GM19238 (cell line): ENCODE measurements at regions not wholly inside any gene's neighbourhood (a gene's known extent, or its start where the extent isn't known, plus 50 kb on each side); places are given as distances from the start of the nearest gene placed in this dataset.
"Not testable (repeated sequence)": the region's sequence is repeated elsewhere in the genome, so short reads cannot be mapped to it uniquely, and the experiment has no call there.

Source experiments
- DNase-seq: peaks from one replicate; pipeline ENCODE4 v3.0.0; 2011; ENCODE audit warnings: low spot score; ENCODE audit not compliant: insufficient read length

DNA sequence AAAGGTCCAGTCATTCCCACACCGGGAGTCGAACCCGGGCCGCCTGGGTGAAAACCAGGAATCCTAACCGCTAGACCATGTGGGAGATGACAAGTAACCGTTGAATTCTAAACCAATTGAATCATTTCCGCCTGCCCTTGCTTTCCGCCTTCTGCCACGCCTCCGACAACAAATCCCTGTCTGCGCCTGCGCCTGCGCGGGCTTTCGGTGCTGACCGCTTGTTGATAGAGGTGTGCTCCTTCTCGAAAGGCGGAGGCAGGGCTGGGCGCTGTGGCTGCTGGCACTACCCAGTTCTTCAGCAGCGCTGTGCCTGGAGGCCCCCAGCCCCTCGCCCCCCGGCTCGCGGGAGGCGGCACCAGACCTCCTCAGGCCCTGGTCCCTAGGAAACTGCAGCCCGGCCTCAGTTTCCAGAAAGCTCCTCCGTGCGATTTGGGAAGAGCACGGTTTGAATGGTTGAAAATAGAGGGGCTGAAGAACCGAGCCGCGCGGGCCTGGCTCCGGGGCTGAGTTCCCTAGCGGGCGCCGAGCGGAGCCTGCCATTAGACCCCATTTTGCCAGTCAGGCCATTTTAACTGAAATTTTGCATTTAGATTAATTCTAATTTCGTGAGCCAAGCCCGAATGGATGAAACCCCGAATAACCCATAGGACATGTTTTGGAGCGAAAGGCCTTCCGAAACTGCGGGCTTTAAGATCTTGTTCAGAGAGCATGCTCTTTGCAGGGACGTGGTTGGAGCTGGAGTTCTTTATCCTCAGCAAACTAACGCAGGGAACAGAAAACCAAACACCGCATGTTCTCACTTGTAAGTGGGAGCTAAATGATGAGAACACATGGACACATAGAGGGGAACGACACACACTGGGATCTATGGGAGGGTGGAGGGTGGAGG, 219.3 kb upstream of the ATP10A start:
- peak; percentile 50 for DNase-seq

DNA sequence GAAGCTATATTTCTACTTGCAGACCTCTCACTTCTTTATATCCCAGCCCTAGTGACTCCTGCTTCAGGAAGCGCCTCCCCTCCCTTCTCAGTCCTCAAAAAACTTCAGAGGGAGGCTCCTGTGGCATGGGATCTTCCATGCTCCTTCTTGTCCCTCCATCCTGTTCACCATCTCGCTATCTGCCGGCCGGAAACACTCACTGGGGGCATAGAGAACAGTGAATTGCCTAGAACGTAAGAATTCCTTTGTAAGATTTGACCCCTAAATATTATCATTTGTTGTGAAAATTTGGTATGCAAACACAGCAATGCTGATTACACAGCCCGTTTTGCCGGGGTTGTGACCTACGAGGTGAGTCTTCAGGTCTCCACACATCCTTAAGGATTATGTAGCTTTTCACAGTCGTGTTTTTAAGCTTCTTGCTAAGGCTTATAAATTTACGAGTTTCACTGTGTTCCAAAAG, 218.7 kb upstream of the ATP10A start:
- no peak for DNase-seq

DNA sequence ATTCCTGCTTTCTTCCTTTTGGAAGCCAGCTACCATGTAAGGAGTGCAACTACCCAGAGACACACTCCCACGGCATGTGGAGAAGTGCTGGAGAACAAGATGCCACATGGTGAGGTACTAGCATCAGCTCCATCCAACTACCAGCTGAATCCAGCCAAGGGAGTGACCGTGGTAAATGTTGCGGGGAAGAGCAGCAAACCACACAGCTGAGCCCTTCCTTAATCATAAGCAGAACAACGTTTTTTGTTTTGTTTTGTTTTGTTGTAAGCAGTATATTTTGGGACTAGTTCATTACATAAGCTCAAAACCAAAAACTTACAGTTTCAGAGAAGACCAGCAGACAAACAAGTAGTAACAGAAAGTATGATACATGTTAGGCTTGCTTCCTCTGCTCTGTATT, 212.6 kb upstream of the ATP10A start:
- DNase-seq, result no peak

DNA sequence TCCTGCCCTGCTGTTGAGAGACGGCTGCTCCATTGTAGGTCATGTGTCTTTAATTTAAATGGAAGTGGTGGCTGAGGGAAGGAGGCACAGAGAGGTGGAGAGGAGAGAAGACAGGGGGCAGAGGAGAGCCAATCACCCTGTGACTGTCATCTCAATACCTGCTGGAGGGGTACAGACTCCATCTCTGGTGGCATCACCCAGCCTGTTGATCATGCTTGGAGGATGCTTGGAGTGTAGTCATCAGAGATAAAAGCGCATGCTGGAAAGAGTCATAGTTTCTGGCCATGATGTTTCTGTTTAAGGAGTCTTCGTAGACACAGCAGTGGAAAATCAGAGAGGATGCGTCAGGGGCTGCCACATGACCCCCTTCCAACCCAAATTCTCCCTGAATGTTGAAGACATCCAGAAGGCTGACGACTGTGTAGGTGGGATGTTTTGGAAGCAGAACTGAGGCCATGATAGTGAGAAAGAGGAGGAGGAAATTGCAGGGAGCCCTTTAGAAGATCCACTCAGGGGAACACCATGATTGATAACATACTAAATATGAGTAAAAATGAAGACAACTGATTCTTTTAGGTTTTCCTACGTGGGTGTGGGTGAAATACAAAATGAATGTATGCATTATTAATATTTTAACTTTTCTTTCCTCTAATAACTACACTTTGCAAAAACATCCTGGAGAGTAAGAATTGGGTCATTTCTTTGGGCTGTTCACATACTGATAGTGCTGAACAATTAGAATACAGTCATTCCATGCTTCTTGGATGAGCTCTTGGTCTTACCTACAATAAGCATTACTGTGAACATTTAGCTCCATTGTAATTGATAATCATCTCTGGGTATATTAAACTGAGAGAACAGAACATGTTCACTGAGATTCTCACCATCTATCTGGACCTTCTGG, 210.6 kb upstream of the ATP10A start:
- DNase-seq, result no peak

DNA sequence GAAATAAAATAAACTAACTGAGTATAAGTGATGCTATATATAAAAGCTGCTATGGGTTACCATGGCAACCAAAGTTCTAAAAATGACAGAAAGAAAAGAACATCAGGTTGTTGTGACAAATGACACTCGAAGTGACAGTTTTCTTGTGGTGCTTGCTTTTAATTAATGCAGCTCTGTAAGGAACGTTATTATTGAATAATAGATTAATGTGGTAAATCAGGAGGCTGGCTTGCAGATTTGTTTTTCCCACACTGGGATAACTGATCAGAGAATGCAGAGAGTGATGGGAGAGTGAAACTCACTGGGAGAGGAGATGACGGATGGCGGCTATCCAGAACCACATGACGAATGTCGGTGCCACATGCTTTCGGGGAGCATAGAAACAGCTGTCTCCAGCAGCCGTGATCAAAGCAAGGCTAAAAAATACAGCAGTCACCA, 207.0 kb upstream of the ATP10A start:
- DNase-seq, result no peak

DNA sequence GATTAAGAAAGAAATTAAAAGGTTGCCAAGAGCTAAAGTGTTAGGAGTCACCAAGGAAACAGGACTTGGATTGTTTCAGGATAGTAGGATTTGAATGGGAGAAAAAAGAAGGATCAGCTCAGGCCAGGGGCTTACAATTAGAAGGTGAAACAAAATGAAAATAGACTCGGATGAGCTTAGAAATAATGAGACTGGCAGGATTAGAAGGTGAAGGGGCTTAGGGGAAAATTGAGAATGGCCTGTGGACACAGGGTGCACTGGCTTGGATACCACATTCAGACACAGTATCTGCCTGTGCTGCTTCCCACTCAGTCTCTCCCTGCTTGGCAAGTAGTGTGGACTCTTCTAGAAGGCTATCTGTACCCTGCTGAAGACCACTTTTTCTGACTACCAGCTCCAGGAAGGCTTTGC, 206.1 kb upstream of the ATP10A start:
- DNase-seq, result no peak

DNA sequence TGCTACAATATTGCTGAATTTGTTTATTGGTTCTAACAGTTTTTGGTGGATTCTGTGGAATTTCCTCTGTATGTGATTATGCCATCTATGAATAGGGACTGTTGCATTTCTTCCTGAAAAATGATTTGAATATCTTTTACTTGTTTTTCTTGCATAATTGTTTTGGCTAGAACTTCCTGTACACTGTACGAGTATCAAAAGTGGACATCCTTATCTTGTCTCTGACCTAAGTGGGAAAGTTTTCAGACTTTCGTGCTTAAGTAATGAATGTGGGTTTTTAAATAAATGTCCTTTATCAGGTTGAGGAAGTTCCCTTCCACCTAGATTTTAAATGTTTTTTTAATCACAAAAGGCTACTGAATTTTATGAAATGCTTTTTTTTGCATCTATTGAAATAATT, 203.8 kb upstream of the ATP10A start:
- no peak for DNase-seq

DNA sequence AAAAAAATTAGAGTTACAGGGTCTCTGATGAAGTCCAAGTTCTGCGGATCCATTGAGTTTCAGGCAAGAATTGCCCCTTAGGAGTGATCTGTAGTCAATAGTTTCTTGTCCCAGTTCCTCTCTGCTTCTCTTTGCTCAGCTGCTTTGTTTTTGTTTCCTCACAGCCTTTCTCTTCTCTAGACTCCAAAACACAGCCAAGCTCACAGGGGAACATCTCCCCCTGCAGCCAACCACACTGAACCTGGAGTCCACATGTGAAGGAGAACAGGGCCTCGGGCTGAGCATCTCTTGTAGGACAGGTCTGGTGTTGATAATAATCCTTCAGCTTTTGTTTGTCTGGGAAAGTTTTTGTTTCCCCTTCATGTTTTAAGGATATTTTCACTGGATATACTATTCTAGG, 202.6 kb upstream of the ATP10A start:
- no peak for DNase-seq

DNA sequence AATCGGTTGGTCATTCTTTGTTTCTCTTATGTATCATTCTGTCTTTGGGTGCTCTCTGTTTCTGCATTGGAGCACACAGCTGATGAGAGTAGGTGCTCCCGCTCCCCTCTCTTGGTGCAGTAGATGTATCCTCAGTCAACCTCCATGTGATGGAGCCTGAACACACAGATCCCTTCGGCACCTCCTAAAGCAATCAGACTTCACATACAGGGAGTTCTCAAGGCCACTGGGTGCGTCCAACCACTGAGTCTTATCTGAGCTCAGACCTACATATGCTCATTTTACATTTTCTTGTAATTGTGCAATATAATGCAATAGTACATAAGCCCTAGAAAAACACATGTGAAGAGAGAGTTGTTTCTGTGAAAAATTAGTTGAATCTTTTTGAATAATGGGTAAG, 198.1 kb upstream of the ATP10A start:
- no peak for DNase-seq

DNA sequence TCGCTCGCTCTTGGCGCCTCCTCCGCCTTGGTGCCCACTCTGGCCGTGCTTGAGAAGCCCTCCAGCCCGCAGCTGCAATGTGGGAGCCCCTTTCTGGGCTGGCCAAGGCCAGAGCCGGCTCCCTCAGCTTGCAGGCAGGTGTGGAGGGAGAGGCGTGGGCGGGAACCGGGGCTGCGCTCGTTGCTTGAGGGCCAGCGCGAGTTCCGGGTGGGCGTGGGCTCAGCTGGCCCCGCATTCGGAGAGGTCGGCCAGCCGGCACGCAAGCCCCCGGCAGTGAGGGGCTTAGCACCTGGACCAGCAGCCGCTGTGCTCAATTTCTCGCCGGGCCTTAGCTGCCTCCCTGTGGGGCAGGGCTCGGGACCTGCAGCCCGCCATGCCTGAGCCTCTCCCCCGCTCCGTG, 193.6 kb upstream of the ATP10A start:
- not testable (repeated sequence) for DNase-seq

DNA sequence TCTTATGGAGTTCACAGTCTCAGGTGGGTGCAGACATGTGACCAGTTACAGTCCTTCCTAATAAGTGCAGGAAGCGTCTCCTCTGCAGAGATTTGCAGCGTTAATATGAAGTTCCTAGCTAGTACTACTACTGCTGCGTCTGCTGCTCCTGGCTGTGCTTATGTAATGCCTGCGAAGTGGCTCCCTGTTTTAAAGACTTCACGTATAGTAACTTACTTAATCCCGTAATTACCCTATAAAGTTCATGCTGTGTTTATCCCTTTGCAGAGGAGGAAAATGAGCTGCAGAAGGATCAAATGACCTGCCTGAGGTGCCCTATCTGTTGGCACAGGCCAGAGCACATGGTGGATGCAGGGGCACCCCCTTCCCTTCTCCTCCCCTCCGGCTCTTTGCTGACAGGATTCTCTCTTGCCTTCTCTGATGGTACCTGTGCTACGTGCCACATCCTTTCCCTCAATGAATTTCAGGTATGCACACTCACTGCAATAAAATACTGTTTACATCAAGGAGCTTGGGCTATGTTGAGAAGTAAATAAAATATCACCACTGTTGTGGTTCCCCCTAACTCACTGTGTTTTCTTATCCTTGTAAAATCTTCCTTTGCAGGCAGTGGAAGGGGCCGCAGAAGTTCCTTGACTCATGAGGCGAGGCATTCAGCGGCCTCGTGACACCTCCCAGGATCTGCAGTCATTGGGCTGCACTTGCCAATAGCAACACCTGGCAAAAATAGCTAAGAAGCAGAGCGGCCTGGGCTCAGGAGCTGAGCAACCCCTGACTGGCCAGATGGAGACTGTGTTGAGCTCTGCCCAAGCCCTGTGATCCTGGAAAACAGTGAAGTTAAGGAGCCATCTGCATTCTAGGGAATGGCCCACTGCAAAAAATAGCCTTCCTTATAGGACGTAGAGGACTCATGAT, 188.9 kb upstream of the ATP10A start:
- DNase-seq, result no peak

DNA sequence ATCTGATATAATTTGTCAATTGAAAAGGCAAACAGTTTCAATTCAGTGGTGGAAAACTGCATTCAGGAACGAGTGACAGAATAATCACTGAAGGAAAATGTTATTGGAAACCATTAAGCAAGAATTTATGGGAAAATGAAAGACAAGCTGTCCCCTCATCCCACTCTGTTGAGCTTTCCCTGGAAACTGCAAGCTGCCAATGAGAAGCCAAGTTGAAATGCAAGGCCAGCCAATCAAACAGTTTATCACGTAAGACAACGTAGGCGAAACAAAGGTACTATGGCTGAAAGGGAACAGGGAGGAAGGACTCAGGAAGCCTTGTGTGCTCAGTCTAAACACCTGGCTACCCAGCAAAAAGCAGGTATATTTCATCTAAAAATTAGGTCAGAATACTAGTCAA, 187.9 kb upstream of the ATP10A start:
- no peak for DNase-seq

DNA sequence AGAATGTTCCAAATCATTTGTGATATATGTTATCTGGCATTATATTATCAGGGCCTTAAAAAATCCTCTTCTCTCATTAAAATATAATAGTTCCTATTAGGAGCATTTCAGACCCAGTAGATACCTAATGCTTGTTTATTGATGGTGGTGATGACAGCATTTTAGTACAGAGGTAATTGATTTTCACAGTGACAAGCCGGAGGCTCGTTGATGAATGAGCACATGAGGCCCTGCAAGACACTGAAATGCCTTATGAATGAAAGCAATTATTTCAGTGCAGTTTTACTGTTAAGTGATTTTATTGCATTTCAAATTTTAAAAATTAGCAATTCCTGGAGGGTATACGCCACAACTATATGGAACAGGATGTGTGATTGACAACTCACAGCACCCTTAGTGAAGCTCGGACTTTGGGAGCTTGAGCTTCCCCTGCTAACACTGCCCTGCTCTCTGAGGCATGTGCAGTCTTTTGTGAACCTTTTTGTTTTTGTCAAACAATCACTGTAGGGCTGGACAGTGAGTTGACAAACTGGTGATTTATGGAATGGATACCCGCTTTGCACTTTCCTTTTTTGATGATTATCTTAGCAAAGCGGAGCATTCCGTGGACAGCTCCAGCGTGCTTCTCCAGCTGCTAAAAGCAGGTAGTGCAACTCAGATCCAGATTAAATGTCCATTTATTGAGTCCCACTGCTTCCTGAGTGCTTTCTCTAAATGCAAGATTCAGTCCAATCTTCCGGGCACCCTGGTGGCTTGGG, 187.0 kb upstream of the ATP10A start:
- DNase-seq, result no peak

DNA sequence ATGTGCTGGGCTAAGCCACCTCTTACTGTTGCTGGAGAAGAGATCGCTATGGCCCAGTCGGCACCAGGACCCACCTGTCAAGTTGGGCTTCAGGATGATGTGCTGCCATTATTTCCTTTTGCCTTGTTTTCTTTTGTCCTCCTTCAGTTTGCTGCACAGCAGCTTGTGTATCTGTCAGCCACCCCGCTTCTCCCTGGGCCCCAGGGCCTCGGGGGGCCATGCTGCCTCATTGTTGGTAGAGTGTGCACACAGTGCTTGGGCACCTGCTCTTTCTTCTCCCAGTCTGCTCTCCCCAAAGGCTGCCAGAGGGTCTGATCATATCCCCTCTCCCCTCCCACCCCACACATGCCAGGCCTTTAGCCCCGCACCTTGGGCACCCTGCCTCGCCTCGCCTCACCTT, 185.5 kb upstream of the ATP10A start:
- DNase-seq, result no peak

DNA sequence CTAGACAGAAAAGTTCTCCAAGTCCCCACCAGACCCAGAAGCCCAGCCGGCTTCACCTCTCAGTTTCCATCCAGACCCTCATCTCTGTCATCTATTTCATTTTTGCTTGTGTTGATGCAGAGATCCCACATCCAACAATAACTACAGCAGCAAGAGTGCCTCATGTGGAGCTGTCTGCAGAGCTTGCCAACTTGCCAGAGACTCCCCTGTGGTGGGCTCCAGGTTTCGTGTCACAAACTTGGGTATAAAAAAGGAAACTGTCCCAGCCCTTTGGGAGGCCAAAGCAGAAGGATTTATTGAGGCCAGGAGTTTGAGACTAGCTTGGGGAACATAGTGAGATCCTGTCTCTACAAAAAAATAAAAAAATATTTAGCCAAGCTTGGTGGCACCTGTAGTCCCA, 182.4 kb upstream of the ATP10A start:
- no peak for DNase-seq

DNA sequence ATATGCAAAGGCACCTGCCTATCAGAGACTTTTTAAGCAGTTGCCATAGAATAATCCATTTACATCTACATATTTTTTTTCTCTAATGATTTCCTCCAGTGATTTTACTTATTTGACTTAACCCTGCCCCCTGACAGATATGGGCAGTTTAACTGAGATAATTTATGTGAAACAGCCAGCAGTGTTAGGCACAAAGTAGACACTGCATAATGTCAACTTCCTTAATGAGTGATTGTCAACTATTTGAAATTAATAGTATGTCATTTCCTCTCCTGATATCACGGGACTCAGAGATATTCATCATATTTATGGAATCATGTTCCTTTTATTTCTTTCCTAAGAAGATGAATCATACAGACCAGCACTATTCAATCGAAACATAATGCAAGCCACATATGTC, 179.9 kb upstream of the ATP10A start:
- no peak for DNase-seq

DNA sequence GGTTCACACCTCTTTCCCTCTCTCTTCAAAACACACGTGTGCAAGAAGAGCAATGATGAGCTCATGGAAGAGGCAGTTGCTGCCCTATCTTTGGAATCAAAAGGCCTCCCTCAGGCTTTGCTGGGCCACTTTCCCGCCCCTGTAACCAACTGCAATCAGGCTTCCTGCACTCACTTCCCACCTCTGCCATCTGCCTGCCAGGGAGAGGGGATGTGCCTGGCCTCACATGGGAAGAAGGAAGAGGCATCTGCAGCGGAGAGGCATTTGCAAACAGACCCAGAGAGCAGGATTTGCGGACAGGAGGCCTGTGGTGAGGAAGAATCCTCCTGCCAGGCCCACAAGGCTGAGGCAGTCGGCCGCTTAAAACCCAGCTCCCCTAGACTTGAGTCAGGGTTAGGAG, 175.6 kb upstream of the ATP10A start:
- no peak for DNase-seq

DNA sequence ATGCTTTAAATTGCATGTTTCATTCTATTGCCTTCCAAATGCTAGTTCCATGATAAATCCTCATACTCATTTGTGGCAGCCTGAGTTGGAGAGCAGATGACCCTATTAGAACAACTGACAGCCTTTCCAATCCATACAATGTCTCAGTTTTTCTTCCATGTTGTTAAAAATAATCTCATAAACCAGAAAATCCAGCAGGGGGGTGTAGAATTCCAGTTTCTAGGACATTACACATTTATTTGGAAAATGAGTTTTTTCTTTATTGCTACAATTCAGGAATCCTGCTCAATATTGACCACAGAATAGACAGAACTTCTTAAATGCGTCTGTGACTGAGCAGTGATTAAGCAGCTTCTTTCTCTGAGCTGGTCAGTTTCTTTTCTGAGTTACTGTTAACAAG, 174.2 kb upstream of the ATP10A start:
- DNase-seq, result no peak

DNA sequence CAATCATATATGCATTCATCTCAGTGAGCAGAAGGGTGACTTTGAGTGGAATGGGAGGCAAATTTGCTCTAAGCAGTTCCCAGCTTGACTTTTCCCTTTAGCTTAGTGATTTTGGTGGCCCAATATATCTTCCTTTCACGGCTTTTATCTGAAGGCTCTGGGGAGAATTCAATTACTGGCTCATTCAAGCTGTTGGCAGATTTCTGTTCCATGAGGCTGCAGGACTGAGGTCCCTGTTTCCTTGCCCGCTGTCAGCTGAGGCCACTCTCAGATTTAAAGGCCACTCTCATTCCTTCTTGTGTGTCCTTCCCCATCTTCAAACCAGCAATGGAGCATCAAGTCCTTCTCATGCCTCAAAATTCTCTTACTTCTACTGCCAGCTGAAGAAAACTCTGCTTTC, 170.4 kb upstream of the ATP10A start:
- no peak for DNase-seq

DNA sequence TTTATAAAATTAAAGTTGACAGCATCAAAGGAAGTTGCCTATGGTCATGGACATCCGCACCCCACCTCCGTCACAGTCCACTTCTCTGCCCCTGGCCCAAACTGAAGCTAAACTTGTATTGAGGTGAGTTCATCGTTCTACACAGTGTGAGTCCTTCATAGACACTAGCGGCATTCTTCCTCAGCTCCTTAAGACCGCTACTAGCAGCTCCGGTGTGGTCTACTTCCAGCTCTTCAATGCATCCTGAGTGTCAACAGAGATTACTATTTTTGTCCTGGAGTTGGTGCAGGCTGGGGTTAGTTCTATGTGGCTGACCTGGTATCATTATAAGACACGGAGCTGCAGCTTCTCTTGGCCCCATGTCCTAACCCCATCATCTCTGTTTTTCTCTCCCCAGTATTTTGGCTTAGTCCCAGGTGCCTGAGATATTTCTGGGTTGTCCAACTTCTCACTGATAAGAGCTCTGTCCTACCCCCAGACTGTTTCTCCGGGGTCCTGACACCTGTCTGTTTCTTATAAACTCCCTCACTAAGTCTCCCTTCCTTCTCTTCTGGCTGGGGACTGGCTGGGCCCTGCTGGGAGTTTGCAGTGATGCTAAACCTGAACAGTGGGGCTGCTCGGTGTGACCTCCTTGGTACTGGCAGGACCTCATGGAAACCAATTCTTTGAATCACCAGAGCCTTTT, 169.2 kb upstream of the ATP10A start:
- no peak for DNase-seq
